Mesodermal cell (in vitro differentiated cells): ENCODE measurements at regions not wholly inside any gene's neighbourhood (a gene's known extent, or its start where the extent isn't known, plus 50 kb on each side); places are given as distances from the start of the nearest gene placed in this dataset.

Source experiments
- H3K27ac ChIP-seq: 2 replicates; pipeline ENCODE4 v1.7.0; 2013; ENCODE audit warnings: mild to moderate bottlenecking, low read depth, low read length, moderate library complexity; ENCODE audit not compliant: severe bottlenecking
- H3K36me3 ChIP-seq: 2 replicates; pipeline ENCODE4 v1.7.1; 2013; ENCODE audit warnings: mild to moderate bottlenecking, low read length, moderate library complexity; ENCODE audit not compliant: control insufficient read depth, insufficient read depth
- H3K4me1 ChIP-seq: one replicate; pipeline ENCODE4 v1.7.1; 2013; ENCODE audit warnings: mild to moderate bottlenecking, low read length; ENCODE audit not compliant: insufficient read depth, control insufficient read depth, poor library complexity, severe bottlenecking
- H3K4me3 ChIP-seq: 2 replicates; pipeline ENCODE4 v1.7.0; 2013; ENCODE audit warnings: low read length, control low read depth, mild to moderate bottlenecking; ENCODE audit not compliant: insufficient read depth, poor library complexity, severe bottlenecking; ENCODE audit errors: extremely low read depth
- H3K9me3 ChIP-seq: 2 replicates; pipeline ENCODE4 v1.7.1; 2013; ENCODE audit warnings: mild to moderate bottlenecking, low read length, moderate library complexity; ENCODE audit not compliant: control insufficient read depth
- WGBS, 2 experiments: methylation state at CpG; one replicate each; pipeline ENCODE4 v1.1.5; 2013; ENCODE audit warnings: missing lambda C conversion rate in 2 of 2; ENCODE audit not compliant: insufficient coverage in 2 of 2; 5-methylcytosine and 5-hydroxymethylcytosine counted together

DNA sequence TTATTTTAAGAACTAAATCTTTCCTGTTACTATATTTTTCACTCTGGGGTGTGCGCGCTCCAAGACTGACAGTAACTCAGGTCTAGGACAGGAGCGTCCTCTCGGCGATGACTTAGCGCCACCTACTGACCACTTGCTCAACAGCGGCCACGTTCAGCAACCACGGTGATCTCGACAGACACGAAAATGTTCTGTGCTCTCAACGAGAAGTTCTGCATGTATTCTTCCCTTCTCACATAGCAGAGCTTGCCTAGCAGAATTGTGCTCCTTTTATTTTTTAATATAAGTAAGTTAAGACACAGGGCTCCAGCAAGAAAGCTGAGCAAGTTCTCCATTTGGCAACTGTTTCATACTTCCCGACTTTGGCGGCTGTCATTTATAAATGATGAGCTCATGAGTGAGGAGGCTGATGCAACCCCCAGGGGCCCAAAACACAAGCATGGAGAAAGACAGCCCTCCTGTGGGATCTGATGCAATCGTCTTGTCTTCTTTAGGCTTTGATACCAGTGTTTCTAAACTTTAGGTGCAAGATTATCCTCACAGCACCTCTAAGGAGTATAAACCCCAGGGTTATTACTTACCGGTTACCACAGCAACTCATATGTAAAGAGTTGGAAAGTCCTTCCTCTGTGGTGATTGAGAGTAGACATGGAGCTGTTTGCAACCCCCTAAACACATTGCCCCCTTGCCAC, 92.6 kb downstream of the HHIPL2 start:
- H3K4me3 ChIP-seq, result no peak overlapping the region
- WGBS, 2 experiments, result 17 to 18% methylated on average over 13 of the region's 16 CpGs
- peak overlapping the region; percentile 10 for H3K27ac ChIP-seq
- H3K36me3 ChIP-seq, result no peaks in the 10 kb centered on the region
- H3K9me3 ChIP-seq, result peaks cover 17% of the 10 kb centered on the region
- peaks cover 8% of the 10 kb centered on the region for H3K4me1 ChIP-seq

DNA sequence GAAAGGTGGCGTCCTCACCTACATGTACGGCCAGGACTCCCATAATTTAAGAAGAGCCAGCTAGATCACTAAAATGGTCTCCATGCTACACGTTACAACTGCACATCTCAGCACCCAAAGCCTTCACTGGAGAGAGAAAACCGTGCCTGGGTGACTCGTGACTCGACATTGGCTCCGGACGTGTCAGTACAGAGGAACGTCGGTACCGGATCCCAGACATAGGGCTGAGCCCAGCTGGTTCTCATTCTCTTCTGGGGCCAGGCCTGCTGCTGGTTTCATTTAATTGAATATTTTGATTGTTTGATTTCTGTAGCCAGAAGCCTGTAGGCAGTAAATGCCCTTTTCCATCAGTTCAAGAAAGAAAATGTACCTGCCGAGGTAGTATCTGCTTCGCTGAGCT, 93.1 kb downstream of the HHIPL2 start:
- Histone ChIP-seq H3K27ac (peak overlapping the region; percentile 10), H3K4me3 (no peak overlapping the region), H3K4me1 (peaks cover 8% of the 10 kb centered on the region), H3K36me3 (no peaks in the 10 kb centered on the region), H3K9me3 (peaks cover 17% of the 10 kb centered on the region)
- 45 to 61% methylated on average over 11 of the region's 13 CpGs for WGBS, 2 experiments

DNA sequence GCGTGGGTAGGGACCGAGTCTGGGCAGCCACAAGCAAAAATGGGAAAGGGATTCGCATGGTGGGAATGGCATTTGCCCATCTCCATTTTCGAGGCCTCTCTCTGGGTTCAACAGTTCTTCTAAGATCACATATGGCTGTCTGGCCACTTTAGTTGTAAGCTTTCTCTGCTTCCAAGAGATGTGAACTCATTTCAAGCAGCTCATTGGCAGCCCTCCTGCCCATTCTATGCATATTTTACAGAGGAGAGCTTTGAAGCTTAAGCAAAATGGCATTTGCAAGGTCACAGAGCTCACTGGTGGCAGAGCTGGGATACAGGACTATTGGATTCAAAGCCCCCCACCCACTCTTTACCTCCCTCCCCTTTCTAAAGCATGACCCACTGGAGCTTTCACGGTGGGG, 93.7 kb downstream of the HHIPL2 start:
- 82 to 87% methylated on average over 4 to 5 of the region's 5 CpGs for WGBS, 2 experiments
- no peak overlapping the region for H3K4me3 ChIP-seq
- peaks cover 17% of the 10 kb centered on the region for H3K9me3 ChIP-seq
- H3K4me1 ChIP-seq, result peaks cover 8% of the 10 kb centered on the region
- H3K36me3 ChIP-seq, result no peaks in the 10 kb centered on the region
- H3K27ac ChIP-seq, result no peak overlapping the region

DNA sequence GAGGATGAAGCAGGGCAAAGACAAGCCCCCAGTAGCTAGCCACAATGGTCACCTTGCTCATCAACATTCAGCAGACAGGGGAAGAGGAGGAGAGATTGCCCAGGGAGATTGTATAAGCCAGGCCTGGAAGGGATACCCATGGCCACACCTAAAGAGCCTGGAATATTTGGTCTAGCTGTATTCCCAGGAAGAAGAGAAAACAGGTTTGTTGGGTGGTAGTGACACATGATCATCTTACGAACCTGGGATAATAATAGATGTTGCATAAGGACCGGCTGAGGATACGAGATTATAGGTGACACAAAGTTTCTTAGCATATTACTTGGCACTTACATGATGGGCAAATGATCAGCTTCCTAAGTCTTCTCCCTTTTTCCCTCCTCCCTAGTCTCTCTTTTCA, 95.9 kb downstream of the HHIPL2 start:
- H3K9me3 ChIP-seq, result peaks cover 9% of the 10 kb centered on the region
- H3K36me3 ChIP-seq, result no peaks in the 10 kb centered on the region
- H3K4me1 ChIP-seq, result peaks cover 8% of the 10 kb centered on the region
- no peak overlapping the region for H3K27ac ChIP-seq
- 69 to 96% methylated on average over 3 of the region's 3 CpGs for WGBS, 2 experiments
- H3K4me3 ChIP-seq, result no peak overlapping the region

DNA sequence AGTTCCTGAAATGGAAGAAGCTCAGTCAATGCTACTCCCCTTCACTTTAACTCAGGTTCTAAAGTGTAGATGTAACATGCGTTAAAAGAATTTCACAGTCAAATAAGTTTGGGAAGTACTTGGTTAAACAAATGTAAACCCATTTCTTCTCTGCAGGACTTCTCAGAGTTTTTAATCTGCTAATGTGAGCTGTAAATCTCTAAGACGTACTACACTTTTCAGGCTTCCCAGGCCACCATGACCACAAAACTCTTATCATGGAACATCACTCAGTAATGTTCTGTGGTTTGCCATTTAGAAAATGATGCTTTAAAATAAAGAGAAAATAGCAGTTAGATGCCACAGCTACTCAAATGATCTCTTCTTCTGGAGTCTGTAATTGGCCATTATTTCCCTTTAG, 104.3 kb downstream of the HHIPL2 start:
- no peak overlapping the region for H3K27ac ChIP-seq
- no CpG with 5 or more reads among the region's 2 CpGs for WGBS, 2 experiments
- H3K36me3 ChIP-seq, result no peaks in the 10 kb centered on the region

DNA sequence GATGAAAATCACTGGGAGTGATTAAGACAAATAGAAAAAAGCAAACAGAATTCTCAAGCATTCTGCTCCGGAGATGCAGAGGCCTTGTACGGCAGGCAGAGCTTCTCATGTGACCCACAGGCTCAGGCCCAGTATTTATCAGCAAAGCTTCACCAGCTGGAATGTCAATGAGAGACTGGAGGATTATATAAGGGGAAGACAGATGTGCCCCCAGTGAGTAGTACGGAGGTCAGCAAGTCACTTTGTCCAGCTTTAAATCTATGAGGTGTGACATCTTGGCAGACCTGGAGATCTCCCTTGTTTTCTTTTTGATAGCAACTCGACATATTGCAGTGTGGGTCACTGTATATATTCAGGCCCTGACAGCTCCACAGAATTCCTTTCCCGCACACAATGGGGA, 106.8 kb downstream of the HHIPL2 start:
- H3K36me3 ChIP-seq, result no peaks in the 10 kb centered on the region
- no peaks in the 10 kb centered on the region for H3K9me3 ChIP-seq
- no peaks in the 10 kb centered on the region for H3K4me1 ChIP-seq
- no peak overlapping the region for H3K4me3 ChIP-seq
- 87 to 92% methylated on average over 4 to 5 of the region's 5 CpGs for WGBS, 2 experiments
- H3K27ac ChIP-seq, result no peak overlapping the region

More for the DNA sequence above, 104.3 kb downstream of the HHIPL2 start:
- Histone ChIP-seq H3K4me1 (no peaks in the 10 kb centered on the region), H3K9me3 (no peaks in the 10 kb centered on the region), H3K4me3 (no peak overlapping the region)

DNA sequence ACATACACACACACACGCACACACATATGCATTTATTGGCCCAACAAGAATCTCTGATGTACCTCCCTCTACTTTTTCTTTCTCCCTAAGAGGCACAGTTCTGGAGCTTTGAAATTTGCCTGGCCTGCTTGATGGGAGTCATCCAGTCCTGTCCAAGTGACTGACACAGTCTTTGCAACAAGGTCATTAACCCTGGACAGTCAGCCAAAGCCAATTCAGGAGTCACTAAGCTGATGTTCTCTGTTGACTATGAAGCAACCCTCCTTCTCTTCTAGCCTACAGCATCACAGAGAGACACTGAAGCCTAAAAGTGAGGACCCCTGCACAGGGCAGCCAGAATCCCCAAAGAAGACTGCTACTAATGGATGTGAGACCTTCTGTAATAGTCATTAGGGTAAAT, 123.1 kb downstream of the HHIPL2 start:
- no peaks in the 10 kb centered on the region for H3K36me3 ChIP-seq
- no peak overlapping the region for H3K27ac ChIP-seq
- H3K4me3 ChIP-seq, result no peak overlapping the region
- no peaks in the 10 kb centered on the region for H3K4me1 ChIP-seq
- H3K9me3 ChIP-seq, result no peaks in the 10 kb centered on the region
- WGBS, 2 experiments, result 83% methylated on average over 1 of the region's 1 CpG; no CpG with 5 or more reads in 1 of the 2 experiments

DNA sequence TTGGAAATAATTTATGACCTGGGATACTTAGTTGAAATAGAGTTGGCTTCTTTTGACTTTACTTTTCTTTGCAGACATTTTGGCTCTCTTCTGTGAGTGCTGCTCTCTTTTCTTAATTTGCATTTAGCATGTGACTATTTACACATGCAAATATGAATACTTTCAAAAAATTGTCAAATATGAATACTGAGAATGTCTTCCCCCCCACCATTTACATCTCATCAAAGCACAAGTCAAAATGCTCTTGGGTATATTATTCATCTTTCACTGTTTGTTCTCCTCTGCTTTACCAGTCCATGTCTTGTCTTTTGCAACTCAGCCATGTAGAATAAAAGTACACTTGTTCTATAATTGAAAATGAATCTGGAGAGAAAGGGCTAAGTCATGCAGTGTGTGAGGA, 126.5 kb downstream of the HHIPL2 start:
- Histone ChIP-seq H3K36me3 (no peaks in the 10 kb centered on the region), H3K9me3 (no peaks in the 10 kb centered on the region), H3K4me3 (no peak overlapping the region), H3K4me1 (no peaks in the 10 kb centered on the region), H3K27ac (no peak overlapping the region)

DNA sequence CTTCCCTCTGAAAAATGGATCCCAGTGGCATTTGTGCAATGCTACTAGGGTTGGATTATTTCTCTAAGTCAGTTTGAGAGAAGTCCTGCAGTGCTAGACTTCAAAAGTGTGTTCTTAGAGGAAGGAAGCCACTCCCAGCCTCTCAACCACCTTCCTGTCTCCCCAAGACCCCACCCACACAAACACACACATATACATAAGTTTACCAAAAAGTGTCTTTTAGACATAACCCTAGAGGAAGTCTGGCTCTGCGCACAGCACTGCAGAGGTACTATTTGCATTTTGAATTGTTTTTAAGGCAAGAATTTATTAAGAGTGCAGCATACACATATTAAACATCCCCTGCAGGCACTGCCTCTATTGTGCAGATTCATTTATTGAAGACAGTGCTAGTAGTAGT, 127.3 kb downstream of the HHIPL2 start:
- no CpG with 5 or more reads among the region's 1 CpG for WGBS, 2 experiments
- H3K36me3 ChIP-seq, result no peaks in the 10 kb centered on the region
- H3K9me3 ChIP-seq, result no peaks in the 10 kb centered on the region
- no peaks in the 10 kb centered on the region for H3K4me1 ChIP-seq
- no peak overlapping the region for H3K4me3 ChIP-seq
- no peak overlapping the region for H3K27ac ChIP-seq

DNA sequence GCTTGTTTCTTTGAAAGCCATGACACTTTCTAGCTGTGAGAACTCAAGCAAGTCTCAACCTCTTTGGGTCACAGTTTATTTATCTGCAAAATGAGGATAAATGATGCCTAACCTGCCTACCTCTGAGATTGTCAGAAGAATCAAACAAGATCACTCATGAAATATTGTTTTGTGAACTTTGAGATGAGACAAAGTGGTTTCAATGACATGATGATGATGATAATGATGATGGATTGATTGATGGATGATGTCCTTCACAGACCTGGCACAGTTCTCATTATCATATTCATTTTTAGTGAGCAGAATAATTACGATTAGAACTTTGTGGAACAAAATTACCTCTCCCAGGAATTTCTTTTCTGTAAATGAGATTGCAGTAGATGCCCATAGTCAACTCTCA, 129.2 kb downstream of the HHIPL2 start:
- H3K9me3 ChIP-seq, result no peaks in the 10 kb centered on the region
- no peaks in the 10 kb centered on the region for H3K4me1 ChIP-seq
- H3K4me3 ChIP-seq, result no peak overlapping the region
- WGBS, 2 experiments, result no CpG with 5 or more reads among the region's 1 CpG
- H3K27ac ChIP-seq, result no peak overlapping the region
- H3K36me3 ChIP-seq, result no peaks in the 10 kb centered on the region

DNA sequence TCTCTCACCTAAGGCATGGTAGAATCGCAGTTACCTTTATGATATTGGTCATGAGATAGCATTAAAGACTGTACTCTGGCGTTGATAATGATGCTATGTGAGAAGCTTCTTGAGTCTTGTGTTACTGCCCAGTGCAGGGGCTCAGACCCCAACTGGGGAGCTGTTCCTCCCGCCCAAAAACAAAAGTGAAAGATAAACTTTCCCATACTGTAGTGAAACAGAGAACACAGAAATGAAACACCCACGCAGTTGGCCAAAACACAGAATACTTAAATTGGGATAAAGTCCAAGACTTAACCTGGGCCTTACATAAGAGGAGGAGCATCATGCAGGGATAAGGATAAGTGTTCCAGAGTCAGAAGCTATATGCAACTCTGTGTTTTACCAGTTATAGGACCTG, 130.6 kb downstream of the HHIPL2 start:
- Histone ChIP-seq H3K36me3 (no peaks in the 10 kb centered on the region), H3K4me3 (no peak overlapping the region), H3K4me1 (no peaks in the 10 kb centered on the region), H3K9me3 (no peaks in the 10 kb centered on the region), H3K27ac (no peak overlapping the region)
- WGBS, 2 experiments, result 100% methylated on average over 1 of the region's 4 CpGs; no CpG with 5 or more reads in 1 of the 2 experiments
